ENCODE measurements at regions not wholly inside any gene's neighbourhood (a gene's known extent, or its start where the extent isn't known, plus 50 kb on each side); places are given as distances from the start of the nearest gene placed in this dataset.

DNA sequence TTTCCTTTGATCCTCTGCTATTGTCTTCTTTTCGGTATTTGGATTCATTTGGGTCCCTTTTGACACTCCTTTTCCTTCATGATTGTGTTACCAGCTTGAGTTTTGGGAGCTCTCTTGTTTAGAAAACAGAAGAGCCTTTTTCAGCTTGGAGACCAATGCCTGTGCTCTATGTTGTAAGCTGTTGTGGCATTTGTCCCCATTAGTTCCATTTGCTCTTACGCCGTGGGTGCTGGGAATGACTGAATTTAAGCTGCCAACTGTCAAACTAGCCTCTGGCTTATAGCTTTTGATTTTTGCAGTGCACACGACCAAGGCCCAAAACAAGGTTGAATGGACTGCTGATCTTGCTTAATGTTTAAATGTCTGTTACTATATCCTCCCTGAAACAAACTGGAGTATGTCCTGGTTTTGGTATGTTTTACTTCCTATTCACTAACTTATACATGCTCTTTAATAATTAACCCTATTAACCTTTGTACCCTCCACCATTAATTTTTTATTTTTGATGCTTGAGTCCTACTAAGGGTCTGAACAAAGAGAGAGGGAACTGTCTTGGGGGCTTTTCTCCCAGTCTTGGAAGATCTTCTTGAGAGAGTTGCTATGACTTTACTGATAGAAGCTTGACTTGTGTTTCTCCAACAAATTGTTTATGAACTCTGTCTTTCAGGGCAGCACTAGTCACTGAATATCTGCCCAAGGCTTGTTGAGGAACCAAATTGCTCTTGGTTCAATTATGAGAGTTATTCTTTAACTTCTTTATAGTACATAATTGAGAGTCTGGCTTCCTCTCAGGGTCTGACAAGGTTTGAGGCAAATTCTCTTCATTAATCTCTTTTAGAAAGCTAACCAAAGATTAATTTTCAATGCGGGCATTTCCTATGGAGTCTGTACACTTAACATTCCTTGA, 100.3 kb upstream of the SIRPG start:
- CTCF ChIA-PET = interaction anchor here (1.0 to 3.8 kb wide), 4 partner anchors 19 to 254 kb away, joined by 3 to 26 read pairs (median 4); partner anchors contain the start of gene SIRPD
- H3K9me3 Mint-ChIP-seq = no peaks in the 10 kb centered on the region
- TF ChIP-seq, protein P1, sequence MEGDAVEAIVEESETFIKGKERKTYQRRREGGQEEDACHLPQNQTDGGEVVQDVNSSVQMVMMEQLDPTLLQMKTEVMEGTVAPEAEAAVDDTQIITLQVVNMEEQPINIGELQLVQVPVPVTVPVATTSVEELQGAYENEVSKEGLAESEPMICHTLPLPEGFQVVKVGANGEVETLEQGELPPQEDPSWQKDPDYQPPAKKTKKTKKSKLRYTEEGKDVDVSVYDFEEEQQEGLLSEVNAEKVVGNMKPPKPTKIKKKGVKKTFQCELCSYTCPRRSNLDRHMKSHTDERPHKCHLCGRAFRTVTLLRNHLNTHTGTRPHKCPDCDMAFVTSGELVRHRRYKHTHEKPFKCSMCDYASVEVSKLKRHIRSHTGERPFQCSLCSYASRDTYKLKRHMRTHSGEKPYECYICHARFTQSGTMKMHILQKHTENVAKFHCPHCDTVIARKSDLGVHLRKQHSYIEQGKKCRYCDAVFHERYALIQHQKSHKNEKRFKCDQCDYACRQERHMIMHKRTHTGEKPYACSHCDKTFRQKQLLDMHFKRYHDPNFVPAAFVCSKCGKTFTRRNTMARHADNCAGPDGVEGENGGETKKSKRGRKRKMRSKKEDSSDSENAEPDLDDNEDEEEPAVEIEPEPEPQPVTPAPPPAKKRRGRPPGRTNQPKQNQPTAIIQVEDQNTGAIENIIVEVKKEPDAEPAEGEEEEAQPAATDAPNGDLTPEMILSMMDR (IDR thresholded peaks at IDR 0.05) = no peak
- no peaks in the 10 kb centered on the region for H3K27me3 Mint-ChIP-seq
- POLR2A ChIA-PET = interaction anchor here (0.6 to 0.7 kb wide), 2 partner anchors 58 to 345 kb away, joined by 3 read pairs; no protein-coding TSS in a partner anchor
- no peak overlapping the region for H3K27ac Mint-ChIP-seq
- H3K4me3 Mint-ChIP-seq = no peak overlapping the region
- intact Hi-C loops (cut with micrococcal nuclease) = no loop called here
- H3K36me3 Mint-ChIP-seq (ENCODE audit: low read depth) = no peaks in the 10 kb centered on the region
- no peak for DNase-seq
- peaks cover 7% of the 10 kb centered on the region for H3K4me1 Mint-ChIP-seq (ENCODE audit: low read depth)
- no peak for ATAC-seq

DNA sequence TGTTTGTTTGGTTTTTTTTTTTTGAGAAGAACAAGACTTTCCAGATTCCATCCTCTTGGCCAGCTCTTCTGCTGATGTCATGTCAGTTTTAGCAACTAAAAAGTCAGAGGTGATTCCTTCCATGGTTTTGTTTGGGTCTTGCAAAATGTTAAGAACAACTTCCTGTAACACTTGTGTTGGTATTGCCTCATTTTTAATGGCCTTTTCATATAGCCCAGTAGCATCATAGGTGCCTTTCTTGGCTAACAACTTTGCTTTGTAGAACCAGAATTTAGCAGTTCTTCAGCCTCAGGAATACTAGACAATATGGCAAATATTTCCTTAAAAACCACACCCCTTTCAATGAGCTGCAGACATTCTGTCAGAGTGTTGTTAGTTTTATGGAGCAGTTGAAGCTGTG, 99.5 kb upstream of the SIRPG start:
- Mint-ChIP-seq H3K36me3 (ENCODE audit: low read depth) (no peaks in the 10 kb centered on the region), H3K4me3 (no peak overlapping the region), H3K4me1 (ENCODE audit: low read depth) (peaks cover 7% of the 10 kb centered on the region), H3K27me3 (no peaks in the 10 kb centered on the region), H3K9me3 (peaks cover under 1% of the 10 kb centered on the region), H3K27ac (no peak overlapping the region)
- CTCF ChIA-PET = interaction anchor here (1.3 to 3.8 kb wide), 2 partner anchors 20 to 200 kb away, joined by 3 to 26 read pairs; partner anchors contain the start of gene SIRPD
- TF ChIP-seq, protein P1 (IDR thresholded peaks at IDR 0.05) = no peak
- POLR2A ChIA-PET = interaction anchor here (0.6 to 0.7 kb wide), 2 partner anchors 57 to 346 kb away, joined by 3 read pairs; no protein-coding TSS in a partner anchor
- ATAC-seq (no peak), DNase-seq (no peak)
- intact Hi-C loops (cut with micrococcal nuclease) = no loop called here

DNA sequence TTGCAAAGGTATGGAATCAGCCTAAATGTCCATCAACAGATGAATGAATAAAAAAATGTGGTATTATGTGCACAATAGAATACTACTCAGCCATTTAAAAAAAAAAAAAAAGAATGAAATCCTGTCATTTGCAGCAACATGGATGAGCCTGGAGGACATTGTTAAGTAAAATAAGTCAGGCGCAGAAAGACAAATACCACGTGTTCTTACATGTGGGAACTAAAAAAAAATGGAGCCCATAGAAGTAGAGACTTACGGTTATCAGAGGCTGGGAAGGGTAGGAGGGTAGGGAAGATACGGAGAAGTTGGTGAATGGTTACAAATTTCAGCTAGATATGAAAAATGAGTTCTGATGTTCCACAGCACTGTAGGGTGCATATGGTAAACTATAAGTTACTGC, 97.2 kb upstream of the SIRPG start:
- intact Hi-C loops (cut with micrococcal nuclease) = no loop called here
- ATAC-seq = no peak
- Mint-ChIP-seq H3K27me3 (no peaks in the 10 kb centered on the region), H3K4me1 (ENCODE audit: low read depth) (peaks cover 7% of the 10 kb centered on the region), H3K9me3 (peaks cover 6% of the 10 kb centered on the region), H3K36me3 (ENCODE audit: low read depth) (no peaks in the 10 kb centered on the region), H3K27ac (no peak overlapping the region), H3K4me3 (no peak overlapping the region)
- ChIA-PET CTCF (interaction anchor here (1.0 to 1.7 kb wide), 2 partner anchors 10 to 22 kb away, joined by 3 to 12 read pairs; no protein-coding TSS in a partner anchor), POLR2A (no interaction called here)
- TF ChIP-seq, protein P1 (IDR thresholded peaks at IDR 0.05) = no peak
- no peak for DNase-seq

DNA sequence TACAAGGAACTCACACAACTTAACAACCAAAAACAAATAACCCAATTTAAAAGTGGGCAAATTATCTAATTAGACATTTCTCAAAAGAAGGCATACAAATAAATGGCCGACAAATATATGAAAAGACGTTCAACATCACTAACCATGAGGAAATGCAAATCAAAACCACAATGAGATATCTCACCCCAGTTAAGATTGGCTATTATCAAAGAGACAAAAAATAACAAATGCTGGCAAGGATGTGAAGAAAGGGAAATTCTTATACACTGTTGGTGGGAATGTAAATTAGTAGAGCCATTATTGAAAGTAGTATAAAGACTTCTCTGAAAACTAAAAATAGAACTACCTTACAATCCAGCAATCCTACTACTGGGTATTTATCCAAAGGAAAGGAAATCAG, 96.7 kb upstream of the SIRPG start:
- no peaks in the 10 kb centered on the region for H3K27me3 Mint-ChIP-seq
- peaks cover 7% of the 10 kb centered on the region for H3K4me1 Mint-ChIP-seq (ENCODE audit: low read depth)
- intact Hi-C loops (cut with micrococcal nuclease) = no loop called here
- H3K4me3 Mint-ChIP-seq = no peak overlapping the region
- ChIA-PET POLR2A (no interaction called here), CTCF (interaction anchor here (0.9 kb wide), 3 partner anchors 10 to 18 kb away, joined by 3 to 4 read pairs (median 3); no protein-coding TSS in a partner anchor)
- TF ChIP-seq, protein P1 (IDR thresholded peaks at IDR 0.05) = no peak
- no peak overlapping the region for H3K27ac Mint-ChIP-seq
- DNase-seq = no peak
- peaks cover 6% of the 10 kb centered on the region for H3K9me3 Mint-ChIP-seq
- no peaks in the 10 kb centered on the region for H3K36me3 Mint-ChIP-seq (ENCODE audit: low read depth)
- no peak for ATAC-seq

DNA sequence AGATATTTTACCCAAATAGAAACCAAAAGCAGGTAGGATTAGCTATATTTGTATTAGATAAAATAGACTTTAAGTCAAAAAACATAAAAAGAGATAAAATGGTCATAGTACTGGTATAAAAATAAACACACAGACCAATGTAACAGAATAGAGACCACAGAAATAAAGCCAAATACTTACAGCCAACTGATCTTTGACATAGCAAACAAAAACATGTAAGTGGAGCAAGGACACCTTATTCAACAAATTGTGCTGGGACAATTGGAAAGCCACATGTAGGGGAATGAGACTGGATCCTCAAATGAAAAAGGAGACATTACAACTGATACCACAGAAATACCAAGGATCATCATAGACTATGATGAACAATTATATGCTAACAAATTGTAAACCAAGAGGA, 94.5 kb upstream of the SIRPG start:
- DNase-seq = no peak
- Mint-ChIP-seq H3K27me3 (no peaks in the 10 kb centered on the region), H3K4me1 (ENCODE audit: low read depth) (peaks cover 7% of the 10 kb centered on the region), H3K36me3 (ENCODE audit: low read depth) (no peaks in the 10 kb centered on the region), H3K27ac (no peak overlapping the region), H3K9me3 (peaks cover 6% of the 10 kb centered on the region), H3K4me3 (no peak overlapping the region)
- intact Hi-C loops (cut with micrococcal nuclease) = no loop called here
- POLR2A ChIA-PET = no interaction called here
- TF ChIP-seq, protein P1 (IDR thresholded peaks at IDR 0.05) = no peak
- CTCF ChIA-PET = interaction anchor here (1.0 to 1.6 kb wide), 3 partner anchors 12 to 25 kb away, joined by 3 to 6 read pairs (median 4); no protein-coding TSS in a partner anchor
- ATAC-seq = no peak

All from activated CD8-positive, alpha-beta T cell treated with anti-CD3 and anti-CD28 coated beads for 36 hours (primary cell).